GM12892 (cell line): ENCODE measurements at regions not wholly inside any gene's neighbourhood (a gene's known extent, or its start where the extent isn't known, plus 50 kb on each side); places are given as distances from the start of the nearest gene placed in this dataset.

ENCODE experiments used
- POLR2A ChIP-seq: IDR thresholded peaks from 2 replicates; pipeline ENCODE4 v1.6.1; 2011; ENCODE audit warnings: low read depth, low read length, control low read depth
- POLR2AphosphoS5 ChIP-seq: IDR thresholded peaks from 2 replicates; pipeline ENCODE4 v1.6.1; 2011; ENCODE audit warnings: low read depth, low read length, control low read depth

GRCh38 chr22:49276567-49276966, 551.1 kb downstream of the BRD1 start:
- TF ChIP-seq POLR2A (no peak), POLR2AphosphoS5 (no peak)
